ENCODE measurements at regions not wholly inside any gene's neighbourhood (a gene's known extent, or its start where the extent isn't known, plus 50 kb on each side); places are given as distances from the start of the nearest gene placed in this dataset.

DNA sequence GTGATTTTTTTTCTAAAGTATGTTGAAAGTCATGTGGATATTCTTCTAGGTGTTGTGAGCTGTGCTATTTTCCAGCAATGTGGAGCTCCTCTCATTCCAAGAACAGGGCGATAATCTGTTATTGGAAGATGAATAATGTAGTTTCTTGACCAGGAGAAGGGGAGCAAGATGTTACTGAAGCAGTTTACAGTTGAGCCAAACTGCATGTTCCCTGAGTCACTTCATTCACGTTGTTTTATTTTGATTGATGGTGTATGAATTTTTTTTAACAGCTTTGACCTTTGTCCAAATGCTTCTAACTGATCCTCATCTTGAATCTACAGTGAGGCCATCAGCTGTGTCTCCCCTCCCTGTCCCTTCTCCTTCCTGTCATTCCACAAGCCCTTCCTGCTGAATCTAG, 277.1 kb upstream of the KLF6 start:
- 61% methylated on average over 2 of the region's 2 CpGs for whole genome bisulfite sequencing

DNA sequence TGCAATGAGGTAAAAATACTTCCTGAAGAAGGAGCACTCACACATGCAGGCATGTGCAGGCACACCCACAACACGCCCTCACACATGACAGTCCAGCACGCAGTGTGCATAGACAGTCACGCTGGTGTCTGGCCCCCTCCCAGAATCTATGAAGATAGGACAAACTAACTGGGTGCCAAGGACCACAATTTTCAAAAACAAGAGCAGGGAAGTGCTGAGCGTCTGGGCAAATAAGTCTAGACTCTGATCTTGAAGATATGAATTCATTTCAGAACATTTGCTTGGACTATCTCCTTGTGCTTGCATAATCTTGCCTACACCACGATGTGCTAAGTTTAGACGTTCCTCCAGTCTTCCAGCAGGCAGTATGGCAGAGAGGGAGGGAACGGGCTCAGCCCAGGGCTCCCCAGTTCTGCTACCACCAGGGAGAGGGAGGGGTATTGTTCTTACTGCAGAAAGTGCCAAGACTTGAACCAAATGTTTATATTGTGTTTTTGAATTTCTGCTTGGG, 276.5 kb upstream of the KLF6 start:
- 70% methylated on average over 7 of the region's 7 CpGs for WGBS
- Histone ChIP-seq H3K9me3 (ENCODE audit: control insufficient read depth in 4 of 4, low read length in 3 of 4) (no peaks in the 10 kb centered on the region), H3K4me3 (ENCODE audit: low read depth in 1 of 3, low read length in 3 of 3) (no peak overlapping the region)

More for the DNA sequence above, 277.1 kb upstream of the KLF6 start:
- Histone ChIP-seq H3K27ac (ENCODE audit: low read depth in 1 of 2, low read length in 2 of 2) (no peak overlapping the region), H3K4me3 (ENCODE audit: low read depth in 1 of 3, low read length in 3 of 3) (no peak overlapping the region), H3K36me3 (ENCODE audit: control insufficient read depth in 4 of 4, insufficient read depth in 3 of 4, low read depth in 1 of 4, low read length in 3 of 4) (no peaks in the 10 kb centered on the region), H3K9me3 (ENCODE audit: control insufficient read depth in 4 of 4, low read length in 3 of 4) (no peaks in the 10 kb centered on the region), H3K27me3 (ENCODE audit: control insufficient read depth in 4 of 4, insufficient read depth in 4 of 4, low read length in 3 of 4) (no peaks in the 10 kb centered on the region), H3K4me1 (ENCODE audit: control insufficient read depth in 4 of 4, insufficient read depth in 4 of 4, low read length in 3 of 4) (no peaks in the 10 kb centered on the region), H3K9ac (ENCODE audit: low read depth in 1 of 2, low read length in 2 of 2) (no peak overlapping the region)
- TF ChIP-seq FOXA2 (IDR thresholded peaks at IDR 0.05) (no peak), RAD21 (IDR thresholded peaks at IDR 0.05) (no peak), RXRA (IDR thresholded peaks at IDR 0.05) (no peak), FOXA1 (IDR thresholded peaks at IDR 0.05) (no peak), JUND (IDR thresholded peaks at IDR 0.05) (no peak), NR2F2 (IDR thresholded peaks at IDR 0.05) (no peak), YY1 (IDR thresholded peaks at IDR 0.05) (no peak), HNF4A (conservative IDR thresholded peaks at IDR 0.05) (no peak), GABPA (IDR thresholded peaks at IDR 0.05 in 1 of 2, conservative IDR thresholded peaks at IDR 0.05 in 1 of 2) (no peak), TAF1 (conservative IDR thresholded peaks at IDR 0.05) (no peak), HNF4G (IDR thresholded peaks at IDR 0.05) (no peak)
- TF ChIP-seq, protein P1, sequence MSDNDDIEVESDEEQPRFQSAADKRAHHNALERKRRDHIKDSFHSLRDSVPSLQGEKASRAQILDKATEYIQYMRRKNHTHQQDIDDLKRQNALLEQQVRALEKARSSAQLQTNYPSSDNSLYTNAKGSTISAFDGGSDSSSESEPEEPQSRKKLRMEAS (IDR thresholded peaks at IDR 0.05): no peak
- TF ChIP-seq, protein P2, sequence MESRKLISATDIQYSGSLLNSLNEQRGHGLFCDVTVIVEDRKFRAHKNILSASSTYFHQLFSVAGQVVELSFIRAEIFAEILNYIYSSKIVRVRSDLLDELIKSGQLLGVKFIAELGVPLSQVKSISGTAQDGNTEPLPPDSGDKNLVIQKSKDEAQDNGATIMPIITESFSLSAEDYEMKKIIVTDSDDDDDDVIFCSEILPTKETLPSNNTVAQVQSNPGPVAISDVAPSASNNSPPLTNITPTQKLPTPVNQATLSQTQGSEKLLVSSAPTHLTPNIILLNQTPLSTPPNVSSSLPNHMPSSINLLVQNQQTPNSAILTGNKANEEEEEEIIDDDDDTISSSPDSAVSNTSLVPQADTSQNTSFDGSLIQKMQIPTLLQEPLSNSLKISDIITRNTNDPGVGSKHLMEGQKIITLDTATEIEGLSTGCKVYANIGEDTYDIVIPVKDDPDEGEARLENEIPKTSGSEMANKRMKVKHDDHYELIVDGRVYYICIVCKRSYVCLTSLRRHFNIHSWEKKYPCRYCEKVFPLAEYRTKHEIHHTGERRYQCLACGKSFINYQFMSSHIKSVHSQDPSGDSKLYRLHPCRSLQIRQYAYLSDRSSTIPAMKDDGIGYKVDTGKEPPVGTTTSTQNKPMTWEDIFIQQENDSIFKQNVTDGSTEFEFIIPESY (IDR thresholded peaks at IDR 0.05): no peak
- TF ChIP-seq, protein P3, sequence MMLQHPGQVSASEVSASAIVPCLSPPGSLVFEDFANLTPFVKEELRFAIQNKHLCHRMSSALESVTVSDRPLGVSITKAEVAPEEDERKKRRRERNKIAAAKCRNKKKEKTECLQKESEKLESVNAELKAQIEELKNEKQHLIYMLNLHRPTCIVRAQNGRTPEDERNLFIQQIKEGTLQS (IDR thresholded peaks at IDR 0.05): no peak
- TF ChIP-seq, protein P4, sequence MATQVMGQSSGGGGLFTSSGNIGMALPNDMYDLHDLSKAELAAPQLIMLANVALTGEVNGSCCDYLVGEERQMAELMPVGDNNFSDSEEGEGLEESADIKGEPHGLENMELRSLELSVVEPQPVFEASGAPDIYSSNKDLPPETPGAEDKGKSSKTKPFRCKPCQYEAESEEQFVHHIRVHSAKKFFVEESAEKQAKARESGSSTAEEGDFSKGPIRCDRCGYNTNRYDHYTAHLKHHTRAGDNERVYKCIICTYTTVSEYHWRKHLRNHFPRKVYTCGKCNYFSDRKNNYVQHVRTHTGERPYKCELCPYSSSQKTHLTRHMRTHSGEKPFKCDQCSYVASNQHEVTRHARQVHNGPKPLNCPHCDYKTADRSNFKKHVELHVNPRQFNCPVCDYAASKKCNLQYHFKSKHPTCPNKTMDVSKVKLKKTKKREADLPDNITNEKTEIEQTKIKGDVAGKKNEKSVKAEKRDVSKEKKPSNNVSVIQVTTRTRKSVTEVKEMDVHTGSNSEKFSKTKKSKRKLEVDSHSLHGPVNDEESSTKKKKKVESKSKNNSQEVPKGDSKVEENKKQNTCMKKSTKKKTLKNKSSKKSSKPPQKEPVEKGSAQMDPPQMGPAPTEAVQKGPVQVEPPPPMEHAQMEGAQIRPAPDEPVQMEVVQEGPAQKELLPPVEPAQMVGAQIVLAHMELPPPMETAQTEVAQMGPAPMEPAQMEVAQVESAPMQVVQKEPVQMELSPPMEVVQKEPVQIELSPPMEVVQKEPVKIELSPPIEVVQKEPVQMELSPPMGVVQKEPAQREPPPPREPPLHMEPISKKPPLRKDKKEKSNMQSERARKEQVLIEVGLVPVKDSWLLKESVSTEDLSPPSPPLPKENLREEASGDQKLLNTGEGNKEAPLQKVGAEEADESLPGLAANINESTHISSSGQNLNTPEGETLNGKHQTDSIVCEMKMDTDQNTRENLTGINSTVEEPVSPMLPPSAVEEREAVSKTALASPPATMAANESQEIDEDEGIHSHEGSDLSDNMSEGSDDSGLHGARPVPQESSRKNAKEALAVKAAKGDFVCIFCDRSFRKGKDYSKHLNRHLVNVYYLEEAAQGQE (IDR thresholded peaks at IDR 0.05): no peak
- DNase-seq (ENCODE audit: low spot score): no peak

More for the DNA sequence above, 276.5 kb upstream of the KLF6 start:
- no peak for DNase-seq (ENCODE audit: low spot score)
- Histone ChIP-seq H3K9ac (ENCODE audit: low read depth in 1 of 2, low read length in 2 of 2) (no peak overlapping the region), H3K27me3 (ENCODE audit: control insufficient read depth in 4 of 4, insufficient read depth in 4 of 4, low read length in 3 of 4) (no peaks in the 10 kb centered on the region), H3K4me1 (ENCODE audit: control insufficient read depth in 4 of 4, insufficient read depth in 4 of 4, low read length in 3 of 4) (no peaks in the 10 kb centered on the region), H3K27ac (ENCODE audit: low read depth in 1 of 2, low read length in 2 of 2) (no peak overlapping the region), H3K36me3 (ENCODE audit: control insufficient read depth in 4 of 4, insufficient read depth in 3 of 4, low read depth in 1 of 4, low read length in 3 of 4) (no peaks in the 10 kb centered on the region)
- no peak for TF ChIP-seq FOXA2 (IDR thresholded peaks at IDR 0.05)
- TF ChIP-seq FOXA1 (IDR thresholded peaks at IDR 0.05): no peak
- TF ChIP-seq, protein P2 (IDR thresholded peaks at IDR 0.05): no peak
- no peak for TF ChIP-seq YY1 (IDR thresholded peaks at IDR 0.05)
- TF ChIP-seq NR2F2 (IDR thresholded peaks at IDR 0.05): no peak

Measured in liver (tissue), 7 donors.